ENCODE measurements at regions not wholly inside any gene's neighbourhood (a gene's known extent, or its start where the extent isn't known, plus 50 kb on each side); places are given as distances from the start of the nearest gene placed in this dataset.

DNA sequence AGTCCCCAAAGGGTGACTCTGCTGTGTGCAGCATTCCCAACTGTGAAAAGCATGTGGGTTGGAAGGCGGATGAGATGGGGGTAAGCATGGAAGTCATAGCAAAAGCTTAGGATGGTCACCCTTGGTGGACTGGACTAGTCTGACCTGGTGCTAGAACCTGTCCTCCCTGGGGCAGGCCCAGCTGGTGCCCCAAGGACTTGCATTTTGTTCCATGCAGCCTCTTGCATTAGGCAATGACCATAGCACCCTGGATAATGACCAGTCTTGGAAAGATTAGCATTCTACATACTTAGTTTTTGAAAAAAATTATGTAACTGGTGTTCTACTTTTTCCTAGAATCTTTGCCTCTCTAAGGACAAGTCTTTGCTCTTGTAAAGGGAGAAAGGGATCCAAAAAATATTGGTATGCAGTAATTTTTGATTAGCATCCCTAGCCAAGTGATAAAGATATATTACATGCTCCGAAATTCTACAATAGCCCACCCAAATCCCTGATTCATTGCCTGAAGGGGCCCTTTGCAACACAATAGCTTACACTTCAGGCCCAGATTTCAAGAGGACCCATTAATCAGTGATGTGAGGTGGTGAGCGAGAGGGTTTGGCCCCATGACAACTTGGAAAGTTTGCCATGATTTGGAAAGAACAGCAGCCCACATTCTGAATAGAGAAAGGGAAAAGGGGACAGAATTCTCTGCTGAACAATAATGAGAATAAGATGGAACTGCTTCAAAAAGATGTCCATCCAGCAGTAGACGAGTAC, 93.3 kb upstream of the CD180 start:
- TF ChIP-seq, protein P1, sequence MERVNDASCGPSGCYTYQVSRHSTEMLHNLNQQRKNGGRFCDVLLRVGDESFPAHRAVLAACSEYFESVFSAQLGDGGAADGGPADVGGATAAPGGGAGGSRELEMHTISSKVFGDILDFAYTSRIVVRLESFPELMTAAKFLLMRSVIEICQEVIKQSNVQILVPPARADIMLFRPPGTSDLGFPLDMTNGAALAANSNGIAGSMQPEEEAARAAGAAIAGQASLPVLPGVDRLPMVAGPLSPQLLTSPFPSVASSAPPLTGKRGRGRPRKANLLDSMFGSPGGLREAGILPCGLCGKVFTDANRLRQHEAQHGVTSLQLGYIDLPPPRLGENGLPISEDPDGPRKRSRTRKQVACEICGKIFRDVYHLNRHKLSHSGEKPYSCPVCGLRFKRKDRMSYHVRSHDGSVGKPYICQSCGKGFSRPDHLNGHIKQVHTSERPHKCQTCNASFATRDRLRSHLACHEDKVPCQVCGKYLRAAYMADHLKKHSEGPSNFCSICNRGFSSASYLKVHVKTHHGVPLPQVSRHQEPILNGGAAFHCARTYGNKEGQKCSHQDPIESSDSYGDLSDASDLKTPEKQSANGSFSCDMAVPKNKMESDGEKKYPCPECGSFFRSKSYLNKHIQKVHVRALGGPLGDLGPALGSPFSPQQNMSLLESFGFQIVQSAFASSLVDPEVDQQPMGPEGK (CRISPR knock-in tag; IDR thresholded peaks at IDR 0.05; ENCODE audit: borderline replicate concordance), result no peak
- TF ChIP-seq TCF4 (CRISPR knock-in tag; IDR thresholded peaks at IDR 0.05; ENCODE audit: borderline replicate concordance), result no peak
- TF ChIP-seq TOX (CRISPR knock-in tag; IDR thresholded peaks at IDR 0.05; ENCODE audit: borderline replicate concordance), result no peak
- TF ChIP-seq, protein P2, sequence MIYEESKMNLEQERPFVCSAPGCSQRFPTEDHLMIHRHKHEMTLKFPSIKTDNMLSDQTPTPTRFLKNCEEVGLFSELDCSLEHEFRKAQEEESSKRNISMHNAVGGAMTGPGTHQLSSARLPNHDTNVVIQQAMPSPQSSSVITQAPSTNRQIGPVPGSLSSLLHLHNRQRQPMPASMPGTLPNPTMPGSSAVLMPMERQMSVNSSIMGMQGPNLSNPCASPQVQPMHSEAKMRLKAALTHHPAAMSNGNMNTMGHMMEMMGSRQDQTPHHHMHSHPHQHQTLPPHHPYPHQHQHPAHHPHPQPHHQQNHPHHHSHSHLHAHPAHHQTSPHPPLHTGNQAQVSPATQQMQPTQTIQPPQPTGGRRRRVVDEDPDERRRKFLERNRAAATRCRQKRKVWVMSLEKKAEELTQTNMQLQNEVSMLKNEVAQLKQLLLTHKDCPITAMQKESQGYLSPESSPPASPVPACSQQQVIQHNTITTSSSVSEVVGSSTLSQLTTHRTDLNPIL (CRISPR knock-in tag; IDR thresholded peaks at IDR 0.05; ENCODE audit: low read depth), result no peak
- TF ChIP-seq SNAI2 (CRISPR knock-in tag; IDR thresholded peaks at IDR 0.05), result no peak
- TF ChIP-seq GLIS3 (CRISPR knock-in tag; IDR thresholded peaks at IDR 0.05), result no peak
- no peak for TF ChIP-seq ARNTL (CRISPR knock-in tag; IDR thresholded peaks at IDR 0.05; ENCODE audit: borderline replicate concordance, low read depth)
- TF ChIP-seq ZFP30 (CRISPR knock-in tag; IDR thresholded peaks at IDR 0.05), result no peak
- TF ChIP-seq PPARA (CRISPR knock-in tag; IDR thresholded peaks at IDR 0.05; ENCODE audit: borderline replicate concordance), result no peak
- TF ChIP-seq, protein P3, sequence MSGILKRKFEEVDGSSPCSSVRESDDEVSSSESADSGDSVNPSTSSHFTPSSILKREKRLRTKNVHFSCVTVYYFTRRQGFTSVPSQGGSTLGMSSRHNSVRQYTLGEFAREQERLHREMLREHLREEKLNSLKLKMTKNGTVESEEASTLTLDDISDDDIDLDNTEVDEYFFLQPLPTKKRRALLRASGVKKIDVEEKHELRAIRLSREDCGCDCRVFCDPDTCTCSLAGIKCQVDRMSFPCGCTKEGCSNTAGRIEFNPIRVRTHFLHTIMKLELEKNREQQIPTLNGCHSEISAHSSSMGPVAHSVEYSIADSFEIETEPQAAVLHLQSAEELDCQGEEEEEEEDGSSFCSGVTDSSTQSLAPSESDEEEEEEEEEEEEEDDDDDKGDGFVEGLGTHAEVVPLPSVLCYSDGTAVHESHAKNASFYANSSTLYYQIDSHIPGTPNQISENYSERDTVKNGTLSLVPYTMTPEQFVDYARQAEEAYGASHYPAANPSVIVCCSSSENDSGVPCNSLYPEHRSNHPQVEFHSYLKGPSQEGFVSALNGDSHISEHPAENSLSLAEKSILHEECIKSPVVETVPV (CRISPR knock-in tag; IDR thresholded peaks at IDR 0.05), result no peak
- no peak for TF ChIP-seq ZNF565 (CRISPR knock-in tag; conservative IDR thresholded peaks at IDR 0.05; ENCODE audit: low read depth)
- TF ChIP-seq RARB (CRISPR knock-in tag; IDR thresholded peaks at IDR 0.05), result no peak
- TF ChIP-seq, protein P4, sequence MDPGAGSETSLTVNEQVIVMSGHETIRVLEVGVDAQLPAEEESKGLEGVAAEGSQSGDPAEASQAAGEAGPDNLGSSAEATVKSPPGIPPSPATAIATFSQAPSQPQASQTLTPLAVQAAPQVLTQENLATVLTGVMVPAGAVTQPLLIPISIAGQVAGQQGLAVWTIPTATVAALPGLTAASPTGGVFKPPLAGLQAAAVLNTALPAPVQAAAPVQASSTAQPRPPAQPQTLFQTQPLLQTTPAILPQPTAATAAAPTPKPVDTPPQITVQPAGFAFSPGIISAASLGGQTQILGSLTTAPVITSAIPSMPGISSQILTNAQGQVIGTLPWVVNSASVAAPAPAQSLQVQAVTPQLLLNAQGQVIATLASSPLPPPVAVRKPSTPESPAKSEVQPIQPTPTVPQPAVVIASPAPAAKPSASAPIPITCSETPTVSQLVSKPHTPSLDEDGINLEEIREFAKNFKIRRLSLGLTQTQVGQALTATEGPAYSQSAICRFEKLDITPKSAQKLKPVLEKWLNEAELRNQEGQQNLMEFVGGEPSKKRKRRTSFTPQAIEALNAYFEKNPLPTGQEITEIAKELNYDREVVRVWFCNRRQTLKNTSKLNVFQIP (CRISPR knock-in tag; IDR thresholded peaks at IDR 0.05; ENCODE audit: borderline replicate concordance, low read depth), result no peak
- no peak for TF ChIP-seq ESRRG (CRISPR knock-in tag; IDR thresholded peaks at IDR 0.05)

All from SK-N-SH treated with all-trans-retinoic acid at 6 μM for 48 hours (cell line).